ENCODE measurements at regions not wholly inside any gene's neighbourhood (a gene's known extent, or its start where the extent isn't known, plus 50 kb on each side); places are given as distances from the start of the nearest gene placed in this dataset.

- no peak for TF ChIP-seq CTCF (conservative IDR thresholded peaks at IDR 0.05; ENCODE audit: low read length)
- TF ChIP-seq EZH2phosphoT487 (IDR thresholded peaks at IDR 0.05; ENCODE audit: borderline replicate concordance, low read depth, low read length) = no peak
Observed at GRCh38 chr6:22017766-22018165, 279.1 kb downstream of the PRL start.
